ENCODE measurements at regions not wholly inside any gene's neighbourhood (a gene's known extent, or its start where the extent isn't known, plus 50 kb on each side); places are given as distances from the start of the nearest gene placed in this dataset.
"Not testable (repeated sequence)": the region's sequence is repeated elsewhere in the genome, so short reads cannot be mapped to it uniquely, and the experiment has no call there.

DNA sequence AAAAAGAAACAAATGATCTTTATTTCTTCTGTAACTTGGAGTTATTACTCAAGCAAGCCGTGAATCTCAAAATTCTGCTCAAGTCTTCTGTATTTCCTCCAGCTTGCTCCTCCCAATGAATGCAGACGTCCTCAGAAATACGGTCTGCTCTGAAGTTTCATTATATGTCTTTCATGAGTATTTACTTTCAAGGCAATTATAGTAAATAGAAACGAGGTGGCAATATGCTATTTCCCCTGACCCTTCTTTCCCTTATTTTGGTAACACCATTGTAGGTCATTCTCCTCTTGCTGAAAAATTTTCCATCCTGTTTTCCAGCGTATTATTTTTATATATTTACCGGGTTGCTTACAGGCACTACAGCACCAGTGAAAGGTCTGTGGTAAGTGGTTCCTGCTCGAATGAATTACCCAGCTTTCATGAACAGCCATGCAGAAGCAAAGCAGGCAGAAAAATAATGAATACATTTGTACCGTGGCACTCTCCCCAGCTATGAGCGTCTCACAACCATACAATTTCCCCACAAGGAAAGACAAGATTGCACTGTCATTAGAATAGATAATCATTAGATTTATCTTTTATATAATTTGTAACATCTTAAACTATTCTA, 350.9 kb upstream of the PKN2 start:
- Histone ChIP-seq H3K27ac (no peak overlapping the region), H3K4me1 (no peaks in the 10 kb centered on the region), H3K27me3 (no peaks in the 10 kb centered on the region), H3K4me3 (no peak overlapping the region), H3K9me3 (no peaks in the 10 kb centered on the region), H3K36me3 (no peaks in the 10 kb centered on the region)
- ATAC-seq (ENCODE audit: low FRiP score in 2 of 2), result no peak
- 67 to 69% methylated on average over 9 of the region's 9 CpGs for WGBS, 2 donors
- no peak for DNase-seq
- TF ChIP-seq POLR2AphosphoS5 (IDR thresholded peaks at IDR 0.05) (no peak), POLR2A (IDR thresholded peaks at IDR 0.05) (no peak), EP300 (IDR thresholded peaks at IDR 0.05) (no peak)
- TF ChIP-seq, protein P1, sequence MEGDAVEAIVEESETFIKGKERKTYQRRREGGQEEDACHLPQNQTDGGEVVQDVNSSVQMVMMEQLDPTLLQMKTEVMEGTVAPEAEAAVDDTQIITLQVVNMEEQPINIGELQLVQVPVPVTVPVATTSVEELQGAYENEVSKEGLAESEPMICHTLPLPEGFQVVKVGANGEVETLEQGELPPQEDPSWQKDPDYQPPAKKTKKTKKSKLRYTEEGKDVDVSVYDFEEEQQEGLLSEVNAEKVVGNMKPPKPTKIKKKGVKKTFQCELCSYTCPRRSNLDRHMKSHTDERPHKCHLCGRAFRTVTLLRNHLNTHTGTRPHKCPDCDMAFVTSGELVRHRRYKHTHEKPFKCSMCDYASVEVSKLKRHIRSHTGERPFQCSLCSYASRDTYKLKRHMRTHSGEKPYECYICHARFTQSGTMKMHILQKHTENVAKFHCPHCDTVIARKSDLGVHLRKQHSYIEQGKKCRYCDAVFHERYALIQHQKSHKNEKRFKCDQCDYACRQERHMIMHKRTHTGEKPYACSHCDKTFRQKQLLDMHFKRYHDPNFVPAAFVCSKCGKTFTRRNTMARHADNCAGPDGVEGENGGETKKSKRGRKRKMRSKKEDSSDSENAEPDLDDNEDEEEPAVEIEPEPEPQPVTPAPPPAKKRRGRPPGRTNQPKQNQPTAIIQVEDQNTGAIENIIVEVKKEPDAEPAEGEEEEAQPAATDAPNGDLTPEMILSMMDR (IDR thresholded peaks at IDR 0.05), result no peak

DNA sequence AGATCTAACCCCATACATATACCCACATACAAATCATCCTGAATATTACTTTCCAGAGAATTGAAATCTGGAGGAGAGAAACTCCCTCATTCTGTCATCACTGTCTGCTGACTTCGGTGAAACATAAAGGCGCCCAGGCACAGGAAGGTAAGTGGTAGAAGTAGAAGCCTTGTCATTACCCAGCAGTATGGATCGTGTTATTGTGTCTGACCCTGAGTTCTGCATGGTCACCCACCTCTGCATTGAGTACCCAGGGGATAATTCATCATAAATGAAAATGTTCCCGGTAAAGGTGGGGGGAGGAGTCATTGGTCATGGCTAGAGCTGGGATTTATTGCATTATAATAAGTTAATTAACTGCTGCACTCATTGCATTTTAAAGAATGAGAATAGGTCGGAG, 342.6 kb upstream of the PKN2 start:
- Histone ChIP-seq H3K27me3 (no peaks in the 10 kb centered on the region), H3K4me1 (no peaks in the 10 kb centered on the region), H3K36me3 (no peaks in the 10 kb centered on the region), H3K9me3 (no peaks in the 10 kb centered on the region), H3K27ac (no peak overlapping the region), H3K4me3 (no peak overlapping the region)
- DNase-seq, result no peak
- no peak for ATAC-seq (ENCODE audit: low FRiP score in 2 of 2)
- no peak for TF ChIP-seq EP300 (IDR thresholded peaks at IDR 0.05)
- TF ChIP-seq, protein P1 (IDR thresholded peaks at IDR 0.05), result no peak
- no peak for TF ChIP-seq POLR2A (IDR thresholded peaks at IDR 0.05)
- TF ChIP-seq POLR2AphosphoS5 (IDR thresholded peaks at IDR 0.05), result no peak
- 92 to 99% methylated on average over 5 of the region's 5 CpGs for WGBS, 2 donors

DNA sequence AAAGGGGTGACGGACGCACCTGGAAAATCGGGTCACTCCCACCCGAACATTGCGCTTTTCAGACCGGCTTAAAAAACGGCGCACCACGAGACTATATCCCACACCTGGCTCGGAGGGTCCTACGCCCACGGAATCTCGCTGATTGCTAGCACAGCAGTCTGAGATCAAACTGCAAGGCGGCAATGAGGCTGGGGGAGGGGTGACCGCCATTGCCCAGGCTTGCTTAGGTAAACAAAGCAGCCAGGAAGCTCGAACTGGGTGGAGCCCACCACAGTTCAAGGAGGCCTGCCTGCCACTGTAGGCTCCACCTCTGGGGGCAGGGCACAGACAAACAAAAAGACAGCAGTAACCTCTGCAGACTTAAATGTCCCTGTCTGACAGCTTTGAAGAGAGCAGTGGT, 342.0 kb upstream of the PKN2 start:
- not testable (repeated sequence) for H3K27me3 ChIP-seq; DNase-seq; H3K4me1 ChIP-seq; H3K27ac ChIP-seq; H3K36me3 ChIP-seq; H3K4me3 ChIP-seq; ATAC-seq (ENCODE audit: low FRiP score in 2 of 2); H3K9me3 ChIP-seq
- 80 to 97% methylated on average over 1 to 11 of the region's 16 CpGs for WGBS, 2 donors

DNA sequence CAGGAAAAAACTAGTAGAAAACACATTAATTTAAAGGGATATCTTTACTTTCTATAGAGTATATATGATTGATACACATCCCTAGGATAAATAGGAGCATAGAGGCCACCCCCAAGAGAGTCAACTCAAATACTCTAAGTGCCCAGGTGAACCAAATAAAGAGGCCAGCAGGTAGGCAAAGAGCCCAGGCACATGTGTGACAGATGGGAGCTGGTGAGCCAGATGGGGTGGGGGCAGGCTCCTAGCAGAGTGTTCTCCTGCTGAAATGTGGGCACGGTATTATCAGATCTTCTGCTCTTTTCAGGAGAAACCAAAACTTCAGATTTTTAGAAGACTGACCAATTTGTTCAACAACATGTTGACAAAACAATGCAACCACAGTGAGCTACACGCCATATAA, 333.4 kb upstream of the PKN2 start:
- Histone ChIP-seq H3K4me1 (no peaks in the 10 kb centered on the region), H3K27ac (no peak overlapping the region), H3K4me3 (no peak overlapping the region), H3K36me3 (no peaks in the 10 kb centered on the region), H3K27me3 (no peaks in the 10 kb centered on the region), H3K9me3 (no peaks in the 10 kb centered on the region)
- ATAC-seq (ENCODE audit: low FRiP score in 2 of 2) (no peak), DNase-seq (no peak)
- no peak for TF ChIP-seq POLR2A (IDR thresholded peaks at IDR 0.05)
- no peak for TF ChIP-seq EP300 (IDR thresholded peaks at IDR 0.05)
- TF ChIP-seq, protein P1 (IDR thresholded peaks at IDR 0.05), result no peak
- TF ChIP-seq POLR2AphosphoS5 (IDR thresholded peaks at IDR 0.05), result no peak
- WGBS, 2 donors, result 86 to 96% methylated on average over 2 of the region's 2 CpGs

DNA sequence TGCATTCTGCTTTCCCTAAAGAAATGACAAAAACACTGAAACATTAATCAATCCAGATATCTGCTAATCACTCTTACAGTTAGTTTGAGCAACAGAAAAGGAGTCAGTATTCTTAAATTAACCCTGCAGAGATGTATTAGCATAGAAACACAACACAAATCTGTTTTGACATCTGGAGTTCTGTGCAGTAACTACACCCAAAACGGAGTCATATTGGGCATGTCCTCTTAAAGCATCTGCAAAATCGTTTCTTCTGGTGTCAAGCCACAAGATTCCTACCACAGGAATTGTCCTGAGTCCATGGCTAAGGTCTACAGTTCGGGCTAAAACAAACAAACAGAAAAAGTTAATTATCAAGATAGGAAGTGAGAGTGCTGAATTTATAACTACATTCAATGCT, 332.1 kb upstream of the PKN2 start:
- no peaks in the 10 kb centered on the region for H3K36me3 ChIP-seq
- WGBS, 2 donors, result 38 to 50% methylated on average over 3 of the region's 3 CpGs
- no peak for DNase-seq
- no peaks in the 10 kb centered on the region for H3K9me3 ChIP-seq
- no peaks in the 10 kb centered on the region for H3K4me1 ChIP-seq
- TF ChIP-seq, protein P1 (IDR thresholded peaks at IDR 0.05), result no peak
- TF ChIP-seq POLR2AphosphoS5 (IDR thresholded peaks at IDR 0.05) (no peak), POLR2A (IDR thresholded peaks at IDR 0.05) (no peak), EP300 (IDR thresholded peaks at IDR 0.05) (no peak)
- no peak overlapping the region for H3K27ac ChIP-seq
- H3K27me3 ChIP-seq, result no peaks in the 10 kb centered on the region
- H3K4me3 ChIP-seq, result no peak overlapping the region
- no peak for ATAC-seq (ENCODE audit: low FRiP score in 2 of 2)
